MM.1S (cell line): ENCODE measurements at regions not wholly inside any gene's neighbourhood (a gene's known extent, or its start where the extent isn't known, plus 50 kb on each side); places are given as distances from the start of the nearest gene placed in this dataset.

Source experiments
- EZH2 ChIP-seq: fragments of 300-600 bp; sonication (generic); optimal IDR thresholded peaks from 2 replicates; pipeline ENCODE3; 2017; ENCODE audit warnings: low read depth, mild to moderate bottlenecking, antibody characterized with exemption, low read length, mixed read lengths
- EZH2phosphoT487 ChIP-seq: fragments of 300-600 bp; sonication (generic); IDR thresholded peaks from 2 replicates; pipeline ENCODE4 v1.6.1; 2018; ENCODE audit warnings: antibody characterized with exemption, low read length
- TF ChIP-seq, protein P1 (sequence below): fragments of 300-600 bp; sonication (generic); IDR thresholded peaks from 2 replicates; pipeline ENCODE4 v1.5.1; 2016; ENCODE audit warnings: antibody characterized with exemption, low read length, mixed read lengths

DNA sequence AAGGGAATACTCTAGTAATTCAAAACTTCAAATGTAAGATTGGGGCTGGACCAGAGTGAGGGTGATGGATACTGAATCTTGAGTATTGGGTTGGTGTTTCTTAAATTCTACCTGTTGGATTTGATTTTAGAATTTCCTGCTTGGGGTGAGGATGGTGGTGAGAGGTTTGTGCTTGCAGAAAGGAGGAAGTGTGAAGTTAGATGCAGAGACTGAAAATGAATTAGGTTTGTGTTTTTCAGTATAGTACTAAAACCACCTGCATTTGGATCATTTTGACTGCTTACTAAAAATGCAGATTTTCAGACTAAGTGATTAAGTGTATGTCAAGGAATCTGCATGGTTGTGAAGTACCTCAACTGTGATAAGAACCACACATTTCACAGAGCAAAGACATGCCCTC, 131.5 kb upstream of the CENPE start:
- no peak for TF ChIP-seq EZH2phosphoT487
- TF ChIP-seq, protein P1, sequence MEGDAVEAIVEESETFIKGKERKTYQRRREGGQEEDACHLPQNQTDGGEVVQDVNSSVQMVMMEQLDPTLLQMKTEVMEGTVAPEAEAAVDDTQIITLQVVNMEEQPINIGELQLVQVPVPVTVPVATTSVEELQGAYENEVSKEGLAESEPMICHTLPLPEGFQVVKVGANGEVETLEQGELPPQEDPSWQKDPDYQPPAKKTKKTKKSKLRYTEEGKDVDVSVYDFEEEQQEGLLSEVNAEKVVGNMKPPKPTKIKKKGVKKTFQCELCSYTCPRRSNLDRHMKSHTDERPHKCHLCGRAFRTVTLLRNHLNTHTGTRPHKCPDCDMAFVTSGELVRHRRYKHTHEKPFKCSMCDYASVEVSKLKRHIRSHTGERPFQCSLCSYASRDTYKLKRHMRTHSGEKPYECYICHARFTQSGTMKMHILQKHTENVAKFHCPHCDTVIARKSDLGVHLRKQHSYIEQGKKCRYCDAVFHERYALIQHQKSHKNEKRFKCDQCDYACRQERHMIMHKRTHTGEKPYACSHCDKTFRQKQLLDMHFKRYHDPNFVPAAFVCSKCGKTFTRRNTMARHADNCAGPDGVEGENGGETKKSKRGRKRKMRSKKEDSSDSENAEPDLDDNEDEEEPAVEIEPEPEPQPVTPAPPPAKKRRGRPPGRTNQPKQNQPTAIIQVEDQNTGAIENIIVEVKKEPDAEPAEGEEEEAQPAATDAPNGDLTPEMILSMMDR = no peak
- no peak for TF ChIP-seq EZH2
